Kidney glomerular epithelial cell (primary cell): ENCODE measurements at regions not wholly inside any gene's neighbourhood (a gene's known extent, or its start where the extent isn't known, plus 50 kb on each side); places are given as distances from the start of the nearest gene placed in this dataset.

Experiments used
- DNase-seq: peaks from one replicate; lab custom pipeline; 2025; lab: John Stamatoyannopoulos, UW

DNA sequence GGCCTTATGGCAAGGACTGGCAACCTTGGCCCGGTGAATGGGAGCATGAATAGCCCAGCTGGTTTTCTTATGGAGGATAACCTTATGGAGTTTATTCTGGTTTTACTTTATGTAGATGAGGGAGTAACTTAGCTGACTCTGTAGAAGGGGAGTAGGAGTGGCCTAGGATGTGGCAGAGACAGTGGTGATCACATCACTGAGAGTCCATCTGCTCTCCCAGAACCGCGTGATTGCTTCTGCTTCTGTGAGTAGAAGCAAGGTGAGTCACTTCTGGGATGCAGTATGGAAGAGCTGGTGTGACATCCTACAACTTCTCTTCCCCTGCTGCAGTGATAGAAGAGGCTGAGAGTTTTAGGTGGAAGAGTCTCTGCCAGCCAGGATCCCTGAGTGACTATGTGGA is 129.2 kb downstream of the RPS24 start:
- no peak for DNase-seq

DNA sequence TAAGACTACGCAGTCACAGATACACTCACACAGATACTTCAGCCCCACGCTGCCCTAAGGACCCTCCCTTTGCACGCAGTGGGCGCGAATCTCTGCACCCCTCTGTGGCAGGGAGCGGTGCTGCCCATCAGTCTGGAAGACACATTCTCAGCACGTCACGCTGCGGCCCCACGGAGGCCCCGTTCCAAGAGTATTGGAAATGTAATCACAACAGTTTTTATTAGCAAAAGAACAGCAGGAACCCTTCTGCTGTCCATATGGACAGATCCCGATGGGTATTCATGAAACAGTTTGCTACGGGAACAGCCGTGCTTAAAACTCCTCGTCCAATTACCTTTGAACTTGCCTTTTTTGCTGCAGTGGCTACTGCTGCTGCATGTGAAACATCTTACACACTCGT is 131.0 kb downstream of the RPS24 start:
- no peak for DNase-seq

DNA sequence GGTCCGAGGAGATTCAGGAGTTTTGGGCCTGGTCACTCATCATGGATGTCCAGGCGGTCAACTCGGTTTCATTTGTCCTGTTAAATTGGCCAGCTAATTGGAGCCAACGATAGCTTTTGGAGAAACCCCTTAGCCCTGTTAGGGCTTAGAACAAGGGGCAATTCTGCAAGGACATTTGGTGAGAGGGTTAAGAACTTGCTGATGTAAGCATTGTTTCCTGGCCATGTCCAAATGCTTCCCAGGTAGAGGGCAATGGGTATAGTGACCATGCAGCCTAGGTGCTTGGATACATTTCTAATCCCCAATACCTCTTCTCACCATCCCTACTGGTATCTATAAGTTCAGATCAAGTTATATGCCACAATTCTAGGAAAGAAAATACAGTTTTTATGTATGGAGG is 131.5 kb downstream of the RPS24 start:
- DNase-seq, result no peak

DNA sequence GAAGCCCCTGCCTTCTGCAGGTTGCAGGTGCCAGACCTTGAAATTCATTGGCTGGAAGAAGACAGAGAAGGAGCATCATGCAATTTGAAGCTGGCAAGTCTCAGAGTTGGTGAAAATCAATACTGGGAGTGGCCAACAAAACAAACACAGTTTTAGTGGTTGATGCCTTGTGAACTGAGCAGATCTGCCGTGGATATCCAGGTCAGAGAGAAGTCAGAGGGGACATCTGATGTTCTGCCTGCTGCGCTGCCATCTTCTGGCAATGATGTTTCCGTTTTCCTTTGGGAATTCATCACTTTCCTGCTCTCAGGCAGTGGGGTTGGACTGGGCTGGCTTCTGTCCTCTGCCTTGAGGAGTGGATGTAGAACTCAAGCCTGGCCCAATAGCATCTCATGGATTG is 132.0 kb downstream of the RPS24 start:
- DNase-seq, result no peak

DNA sequence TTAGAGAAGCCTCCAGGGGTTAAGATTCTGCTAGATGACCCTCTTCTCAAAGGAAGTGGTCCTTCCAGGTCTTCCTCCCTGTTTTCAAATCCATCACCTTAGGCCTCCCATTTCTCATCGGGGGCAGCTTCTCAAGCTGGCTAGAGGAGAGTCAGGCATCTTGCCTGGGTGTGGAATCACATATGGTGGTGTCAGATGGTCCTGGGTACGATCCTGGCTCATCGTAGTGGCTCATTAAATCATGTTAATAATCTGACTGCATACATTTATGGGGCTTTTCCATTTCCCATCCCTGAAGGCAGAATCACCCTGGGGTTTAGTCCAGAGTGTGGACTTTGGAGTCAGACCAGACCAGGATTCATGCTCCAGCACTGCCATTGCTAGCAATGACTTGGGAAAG is 132.6 kb downstream of the RPS24 start:
- DNase-seq, result no peak

DNA sequence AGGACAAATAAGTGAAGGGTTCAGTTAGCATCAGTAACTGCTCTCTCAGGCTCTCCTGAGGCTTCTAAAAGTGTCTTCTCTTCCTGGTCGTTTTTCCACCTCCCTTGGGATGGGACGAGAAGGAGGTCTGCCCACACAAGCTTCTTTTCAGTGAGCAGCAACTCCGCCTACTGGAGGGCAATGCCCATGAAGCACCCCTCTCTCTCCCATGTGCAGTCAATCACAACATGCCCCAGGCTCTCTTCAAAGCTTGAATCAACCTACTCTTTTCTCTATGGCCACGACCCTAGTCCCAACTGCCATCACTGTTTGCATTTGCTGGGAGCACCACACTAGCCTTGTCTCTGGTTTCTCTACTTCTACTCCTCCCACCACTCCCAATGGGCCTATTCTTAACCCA is 135.6 kb downstream of the RPS24 start:
- DNase-seq, result no peak

DNA sequence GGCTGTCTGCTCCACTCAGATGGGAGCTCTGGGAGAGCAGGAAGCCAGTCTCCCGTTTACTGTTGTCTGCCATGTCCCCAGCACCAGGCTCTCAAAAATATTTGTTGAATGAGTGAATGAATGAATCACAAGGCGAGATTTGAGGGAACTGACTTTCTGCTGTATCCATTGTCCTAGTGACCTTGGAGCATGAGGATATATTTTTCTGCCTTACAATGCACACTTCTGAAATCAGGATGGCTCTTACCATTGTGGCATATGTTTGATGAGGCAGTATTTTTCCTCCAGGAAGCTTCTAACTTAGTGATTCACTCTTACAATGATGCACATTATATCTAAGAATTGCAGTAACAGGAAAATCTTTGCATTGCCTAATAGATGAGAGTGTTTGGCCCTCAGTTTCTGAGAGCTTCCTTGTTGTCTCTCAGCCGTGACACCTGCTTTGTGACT is 136.4 kb downstream of the RPS24 start:
- DNase-seq, result no peak

DNA sequence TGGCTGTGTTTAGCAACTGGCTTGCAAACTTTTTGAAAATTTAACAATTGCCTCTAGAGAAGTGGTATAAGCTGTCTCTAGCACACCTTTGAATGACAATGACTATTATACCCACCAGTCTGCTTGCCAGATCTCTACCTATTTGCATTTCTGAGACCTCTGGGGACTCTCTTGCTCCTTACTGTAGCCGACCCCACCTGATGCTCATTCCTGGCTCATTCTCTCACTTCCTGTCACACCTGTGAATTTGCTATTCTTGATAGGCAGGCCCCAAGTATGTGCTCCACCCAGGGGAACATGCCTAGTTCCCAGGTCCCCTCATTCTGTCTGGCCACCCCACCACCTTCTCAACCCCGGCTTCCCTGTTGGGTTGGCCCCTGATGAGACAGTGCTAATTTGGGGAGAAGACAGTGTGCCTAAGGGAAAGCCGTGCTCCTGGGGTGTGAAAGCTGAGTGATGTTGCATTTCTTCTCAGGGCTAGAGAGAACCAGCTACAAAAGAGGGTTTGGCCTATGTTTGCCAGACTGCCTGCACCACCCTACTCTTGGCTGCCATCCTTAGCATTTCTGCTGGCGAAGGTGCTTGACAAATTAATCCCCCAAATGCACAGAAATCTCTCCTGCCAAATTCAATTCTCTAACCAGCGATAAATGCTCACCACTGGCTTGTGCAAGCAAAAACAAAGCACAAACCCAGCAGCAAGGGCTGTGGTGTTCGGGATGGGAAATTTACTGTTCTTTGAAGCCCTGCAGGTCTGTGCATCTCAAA is 138.2 kb downstream of the RPS24 start:
- no peak for DNase-seq

DNA sequence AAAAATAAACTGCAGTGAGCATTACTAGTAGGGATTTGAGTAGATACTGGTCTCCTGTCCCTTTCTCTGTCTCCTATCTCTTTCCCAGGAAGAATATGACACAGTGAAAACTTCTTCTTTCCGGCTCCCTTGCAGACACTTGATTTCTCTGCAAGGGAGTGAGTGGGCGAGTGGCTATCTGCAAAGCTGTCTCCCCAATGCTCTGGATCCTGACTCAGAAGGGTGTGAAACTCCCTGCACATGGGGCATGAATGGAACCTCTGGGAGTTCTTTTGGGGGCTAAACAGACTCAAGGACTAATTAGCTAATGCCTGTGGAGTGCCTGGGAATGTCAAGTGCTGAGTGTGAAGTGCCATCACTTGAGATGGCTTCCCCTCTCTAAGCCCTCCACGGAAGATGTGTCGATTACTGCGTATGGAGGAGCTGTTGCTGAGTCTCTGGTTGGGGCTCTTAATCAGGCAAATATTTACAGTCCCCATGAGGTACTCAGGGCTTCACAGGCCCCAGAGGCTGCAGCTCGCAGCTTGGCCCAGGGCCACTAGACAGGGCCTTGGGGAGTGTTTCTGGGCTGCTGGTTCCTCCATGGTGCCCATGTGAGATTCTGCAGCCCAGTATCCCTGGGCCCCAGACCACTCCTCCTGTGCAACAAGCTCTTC is 139.8 kb downstream of the RPS24 start:
- no peak for DNase-seq

DNA sequence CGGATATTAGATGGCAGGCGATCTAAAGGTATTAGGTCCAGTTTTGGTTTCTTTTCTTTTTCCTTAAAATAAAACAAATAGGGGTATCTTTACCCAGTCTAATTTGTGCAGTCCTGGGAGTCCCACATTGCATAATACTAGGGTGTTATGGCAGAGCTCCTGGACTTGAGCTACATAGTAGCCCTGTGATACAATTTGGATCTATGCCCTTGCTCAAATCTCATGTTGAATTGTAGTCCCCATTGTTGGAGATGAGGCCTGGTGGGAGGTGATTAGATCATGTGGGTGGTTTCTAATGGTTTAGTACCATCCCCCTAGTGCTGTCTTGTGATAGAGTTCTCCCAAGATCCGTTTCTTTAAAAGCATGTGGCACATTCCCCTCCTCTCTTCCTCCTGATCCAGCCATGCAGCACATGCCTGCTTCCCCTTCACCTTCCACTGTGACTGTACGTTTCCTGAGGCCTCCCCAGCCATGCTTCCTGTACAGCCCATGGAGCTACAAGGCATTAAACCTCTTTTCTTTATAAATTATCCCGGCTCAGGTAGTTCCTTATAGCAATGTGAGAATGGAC is 141.9 kb downstream of the RPS24 start:
- no peak for DNase-seq

DNA sequence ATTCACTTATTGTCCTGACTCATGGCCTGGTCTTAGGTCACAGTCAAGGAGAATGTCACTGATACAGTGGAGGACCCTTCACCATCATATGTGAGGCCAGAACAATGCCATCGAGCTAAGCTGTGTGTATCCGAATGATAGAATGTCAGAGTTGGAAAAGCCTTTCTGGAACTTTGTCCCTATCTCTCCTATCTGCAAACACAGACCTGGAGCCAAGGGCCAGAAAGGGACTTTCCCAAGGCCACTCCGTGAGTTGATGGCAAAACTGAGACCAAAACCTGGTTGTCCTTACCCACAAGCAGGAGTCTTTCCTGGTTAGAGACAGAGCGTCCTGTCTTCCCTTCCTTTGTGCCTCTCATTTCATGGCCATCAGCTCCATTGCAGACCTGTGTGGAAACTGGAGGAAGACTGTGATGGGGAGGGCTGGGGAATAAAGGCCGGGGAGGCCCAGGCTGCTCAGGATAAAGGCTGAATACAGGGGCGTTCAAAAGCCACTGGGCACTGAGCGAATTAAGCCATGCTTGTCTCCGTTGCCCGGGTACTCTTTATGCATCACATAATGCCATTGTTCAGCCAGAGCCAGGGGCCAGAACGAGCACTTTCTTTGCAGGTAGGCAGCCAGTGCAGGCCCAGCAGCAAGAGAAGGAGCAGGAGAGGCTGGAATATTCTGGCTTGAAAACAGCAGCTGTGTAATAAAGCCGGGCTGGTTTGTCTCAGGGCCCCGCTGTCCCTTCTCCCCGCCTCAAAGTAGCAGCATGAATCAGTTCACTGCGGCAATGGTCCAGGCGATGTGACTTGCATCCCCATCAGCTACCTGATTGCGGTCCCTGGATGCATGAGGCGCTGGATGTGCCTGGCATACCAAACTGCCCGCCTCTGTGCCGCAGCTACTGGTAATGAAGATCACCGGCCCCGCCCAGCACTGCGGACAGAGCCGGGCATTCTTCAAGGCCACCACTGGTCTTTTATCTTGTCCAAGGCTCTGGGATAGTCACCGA is 143.0 kb downstream of the RPS24 start:
- no peak for DNase-seq

DNA sequence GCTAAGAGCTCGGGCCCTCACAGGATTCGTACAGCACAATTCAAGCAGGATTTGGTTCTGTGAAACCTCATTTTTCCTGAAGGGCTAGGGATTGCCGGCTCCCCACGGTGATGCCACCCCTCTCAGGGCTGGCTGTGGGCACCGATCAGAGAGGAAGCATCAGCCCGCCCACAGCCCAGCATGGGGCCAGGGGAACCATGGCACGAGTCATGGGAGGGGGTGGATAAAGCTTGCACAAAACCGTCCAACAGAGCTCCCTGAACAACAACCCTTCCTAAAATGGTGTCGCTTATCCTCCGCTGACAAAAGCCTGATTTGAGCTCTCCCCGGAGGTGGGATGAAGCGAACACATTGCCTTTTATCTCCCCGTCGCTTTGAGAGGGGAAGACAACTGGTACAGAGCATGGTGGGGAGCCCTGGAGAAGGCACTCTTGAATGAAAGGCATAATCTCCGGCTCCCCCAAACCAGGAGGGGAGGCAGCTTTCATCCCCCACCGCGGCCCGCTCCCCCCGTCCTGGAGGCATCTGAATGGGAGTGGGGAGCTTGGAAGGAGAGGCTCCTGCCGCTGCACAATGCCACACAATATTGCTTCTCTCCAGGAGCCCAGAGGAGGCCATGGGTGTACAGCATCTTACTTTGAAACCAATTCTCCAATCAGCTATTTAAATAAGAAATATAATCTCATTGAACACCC is 144.0 kb downstream of the RPS24 start:
- no peak for DNase-seq

DNA sequence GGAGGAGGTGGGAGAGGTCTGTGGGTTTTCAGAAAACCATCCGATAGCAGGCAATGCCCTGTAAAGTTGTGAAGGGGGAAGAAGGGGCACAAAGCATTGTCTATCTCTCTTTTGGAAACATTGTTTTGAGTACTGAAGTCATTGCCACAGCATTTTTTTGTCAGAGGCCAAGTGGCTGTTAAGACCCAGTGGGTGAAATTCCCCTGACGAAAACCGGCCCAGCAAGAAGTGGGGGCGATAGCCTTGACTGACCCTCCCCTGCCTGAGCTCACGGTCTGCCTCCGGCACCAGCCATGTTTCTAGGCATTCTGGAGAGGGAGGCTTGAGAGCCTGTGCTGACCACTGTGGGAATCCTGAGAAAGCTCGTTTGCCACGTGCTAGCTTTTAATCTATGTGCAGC is 144.7 kb downstream of the RPS24 start:
- DNase-seq, result no peak

DNA sequence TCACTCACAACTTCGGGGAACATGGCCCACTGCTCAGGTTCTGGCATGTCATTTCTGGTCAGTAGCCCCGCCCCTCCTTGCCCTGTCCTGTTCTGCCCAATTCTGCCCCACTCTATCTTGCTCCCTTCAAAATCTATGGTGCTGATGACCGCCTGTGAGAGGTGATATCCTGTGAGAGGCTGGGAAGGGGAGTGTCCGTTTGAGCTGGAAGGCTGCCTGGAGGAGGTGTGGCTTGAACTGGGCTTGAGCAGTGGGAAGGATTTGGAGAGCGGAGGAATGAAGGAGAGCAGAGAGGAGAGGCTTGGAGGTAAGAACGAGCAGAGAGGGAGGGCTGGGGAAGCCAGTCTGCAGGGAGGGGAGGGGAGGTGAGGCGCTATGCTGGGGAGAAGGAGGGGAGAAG is 145.3 kb downstream of the RPS24 start:
- DNase-seq, result no peak

DNA sequence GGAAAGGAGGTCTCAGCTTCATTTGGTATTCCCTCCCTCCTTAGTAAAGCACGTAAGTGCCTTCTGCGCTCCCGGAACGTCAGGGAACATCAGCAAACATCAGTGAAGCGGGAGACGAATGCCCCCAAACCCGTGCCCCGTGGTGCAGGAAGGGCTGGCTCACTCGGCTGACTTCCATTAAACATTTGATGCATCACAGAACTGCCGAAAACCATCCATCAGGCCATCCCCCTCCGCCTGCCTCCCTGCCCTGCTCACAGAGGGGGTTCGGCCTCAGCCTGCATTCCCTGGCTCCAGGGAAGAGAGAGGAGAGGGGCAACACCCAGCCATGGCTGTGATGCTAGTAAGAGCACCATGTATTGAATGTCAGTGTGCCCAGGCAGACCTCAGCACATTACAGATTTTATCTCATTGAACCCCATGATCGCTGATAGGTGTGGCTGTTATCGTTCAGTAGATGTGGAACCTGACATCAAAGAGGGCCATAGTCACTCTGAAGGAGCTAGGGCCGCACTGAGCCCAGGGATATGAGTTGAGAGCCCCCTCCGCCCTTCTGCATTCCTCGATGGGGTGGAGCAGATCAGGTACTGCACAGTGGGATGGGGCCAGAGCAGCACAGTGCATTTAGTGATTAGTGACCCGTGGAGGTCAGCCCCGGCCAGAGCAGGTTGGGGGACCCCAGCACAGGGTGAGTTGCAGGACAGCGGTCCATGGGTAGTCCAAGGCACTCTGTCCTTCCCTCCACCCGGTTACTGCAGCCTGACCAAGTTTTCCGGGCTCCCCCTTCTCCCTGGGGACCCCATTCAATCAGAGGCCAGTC is 146.4 kb downstream of the RPS24 start:
- no peak for DNase-seq

DNA sequence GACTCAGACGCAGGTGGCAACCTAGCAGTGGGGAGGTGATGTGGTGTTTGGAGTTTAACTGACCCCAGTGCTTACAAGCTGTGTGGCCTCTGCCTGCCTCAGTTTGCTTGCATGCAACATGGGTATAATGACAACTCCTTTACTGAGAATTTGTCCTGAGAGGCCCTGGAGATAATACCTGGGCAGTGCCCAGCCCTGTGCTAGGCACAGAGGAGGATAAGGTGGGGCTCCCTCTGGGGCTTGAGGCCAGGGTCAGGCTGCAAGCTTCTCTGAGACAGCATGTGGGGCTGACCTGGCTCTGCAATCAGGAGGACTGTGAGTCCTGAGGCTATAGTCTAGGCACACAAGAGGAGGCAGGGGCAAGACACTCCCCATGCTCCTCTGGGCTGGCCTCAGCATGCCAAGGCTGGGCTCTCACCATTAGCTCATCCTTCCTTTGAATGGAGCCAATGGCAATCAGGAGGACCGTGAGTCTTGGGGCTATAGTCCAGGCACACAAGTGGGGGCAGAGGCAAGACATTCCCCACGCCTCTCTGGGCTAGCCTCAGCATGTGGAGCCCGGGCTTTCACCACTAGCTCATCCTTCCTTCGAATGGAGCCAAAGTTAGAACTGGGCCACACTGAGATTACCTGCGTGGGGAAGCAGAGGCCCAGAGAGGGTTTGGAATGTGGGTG is 147.9 kb downstream of the RPS24 start:
- no peak for DNase-seq

DNA sequence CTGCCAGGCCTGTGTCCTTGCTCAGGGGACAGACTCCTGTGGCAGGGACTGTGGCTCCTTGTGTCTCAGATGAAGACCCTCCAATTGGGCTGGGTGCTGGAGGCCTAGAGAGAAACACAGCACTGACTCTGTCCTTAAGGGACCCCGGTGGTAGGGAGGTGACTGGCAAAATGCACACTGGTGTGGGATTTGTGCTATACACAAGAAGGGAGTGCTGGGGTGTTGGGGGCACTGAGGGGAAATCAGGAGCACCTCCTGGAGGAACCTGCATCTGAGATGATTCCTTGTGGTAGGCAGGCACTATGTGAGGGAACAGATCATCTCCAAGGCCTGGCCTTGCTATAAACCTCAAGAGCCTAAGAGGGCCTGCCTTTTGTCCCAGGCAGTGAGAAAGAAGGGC is 149.2 kb downstream of the RPS24 start:
- no peak for DNase-seq

DNA sequence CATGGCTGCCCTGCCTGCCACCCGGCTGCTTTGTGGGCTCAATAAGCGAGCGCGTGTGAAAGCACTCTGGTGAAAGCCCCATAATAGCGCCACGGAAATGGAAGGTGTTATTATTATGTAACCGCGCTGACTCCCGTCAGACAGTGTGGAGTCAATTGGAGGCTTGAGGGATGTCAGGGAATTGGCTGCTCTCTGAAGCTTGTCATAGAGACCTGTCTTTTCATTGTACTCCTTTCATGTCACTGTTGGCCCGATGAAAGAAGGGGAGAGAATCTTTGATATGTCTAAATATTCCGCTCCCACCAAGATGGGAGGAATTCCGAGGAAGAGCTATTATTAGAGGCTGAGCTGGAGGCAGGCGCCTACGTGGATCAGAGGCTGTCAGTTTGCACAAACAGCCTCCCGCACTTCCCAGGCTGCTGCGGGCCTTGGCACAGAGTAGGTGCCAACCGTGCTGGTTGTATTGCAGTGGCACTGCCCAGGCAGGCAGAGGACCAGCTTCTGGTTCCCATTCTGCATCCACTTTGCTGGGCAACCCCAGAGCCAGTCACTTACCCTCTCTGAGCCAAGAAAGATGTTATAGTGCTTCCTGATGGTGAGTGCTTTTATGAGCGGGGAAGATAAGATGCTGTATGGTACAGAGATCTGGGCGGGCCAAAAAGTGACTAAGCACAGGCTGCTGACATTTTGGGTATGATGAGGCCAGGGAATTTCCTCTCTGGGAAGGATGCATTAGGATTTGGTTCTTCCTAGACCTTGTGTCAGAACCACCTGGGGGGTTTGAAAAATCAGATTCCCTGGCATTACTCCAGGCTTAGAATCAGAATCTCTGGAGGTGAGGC is 151.4 kb downstream of the RPS24 start:
- no peak for DNase-seq

DNA sequence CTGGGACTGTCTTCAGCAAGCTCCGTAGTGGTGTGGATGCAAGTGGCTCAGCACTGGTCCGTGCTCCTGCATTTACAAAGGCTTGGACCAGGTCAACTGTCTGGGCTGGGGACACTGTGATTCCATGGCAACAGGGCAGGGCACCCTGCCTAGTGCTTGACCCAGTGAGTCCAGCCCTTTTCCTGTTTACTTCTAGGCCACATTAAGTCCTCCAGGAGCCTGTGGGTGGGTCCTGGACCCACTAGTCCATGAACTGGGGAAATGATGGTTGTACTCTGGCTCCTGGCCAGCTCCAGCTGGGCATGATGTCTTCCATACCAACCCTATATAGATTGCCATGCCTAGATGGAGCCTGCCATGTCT is 152.0 kb downstream of the RPS24 start:
- no peak for DNase-seq
